ENCODE measurements at regions not wholly inside any gene's neighbourhood (a gene's known extent, or its start where the extent isn't known, plus 50 kb on each side); places are given as distances from the start of the nearest gene placed in this dataset.

- no peak for DNase-seq
- H3K36me3 Mint-ChIP-seq (ENCODE audit: unreplicated experiment) = peaks cover 4% of the 10 kb centered on the region
- no peaks in the 10 kb centered on the region for H3K27me3 Mint-ChIP-seq (ENCODE audit: unreplicated experiment)
- no peak for TF ChIP-seq CTCF (IDR thresholded peaks at IDR 0.05; ENCODE audit: partially characterized antibody, unreplicated experiment)
- H3K4me1 Mint-ChIP-seq (ENCODE audit: low read depth, unreplicated experiment) = no peaks in the 10 kb centered on the region
- H3K9me3 Mint-ChIP-seq (ENCODE audit: unreplicated experiment) = no peaks in the 10 kb centered on the region
- no peak overlapping the region for H3K4me3 Mint-ChIP-seq (ENCODE audit: unreplicated experiment)
- H3K27ac Mint-ChIP-seq (ENCODE audit: unreplicated experiment) = no peak overlapping the region
Measured at GRCh38 chr2:235302263-235302662, 191.6 kb upstream of the AGAP1 start.

GRCh38 chr2:235303499-235304291 lies 190.1 kb upstream of the AGAP1 start:
- no peak overlapping the region for H3K4me3 Mint-ChIP-seq (ENCODE audit: unreplicated experiment)
- no peak for DNase-seq

GRCh38 chr2:235305678-235306077 lies 188.2 kb upstream of the AGAP1 start:
- no peak overlapping the region for H3K27ac Mint-ChIP-seq (ENCODE audit: unreplicated experiment)
- H3K4me3 Mint-ChIP-seq (ENCODE audit: unreplicated experiment) = no peak overlapping the region
- peaks cover 4% of the 10 kb centered on the region for H3K36me3 Mint-ChIP-seq (ENCODE audit: unreplicated experiment)
- no peak for DNase-seq
- H3K4me1 Mint-ChIP-seq (ENCODE audit: low read depth, unreplicated experiment) = peaks cover 4% of the 10 kb centered on the region
- TF ChIP-seq CTCF (IDR thresholded peaks at IDR 0.05; ENCODE audit: partially characterized antibody, unreplicated experiment) = no peak
- H3K9me3 Mint-ChIP-seq (ENCODE audit: unreplicated experiment) = no peaks in the 10 kb centered on the region
- peaks cover 2% of the 10 kb centered on the region for H3K27me3 Mint-ChIP-seq (ENCODE audit: unreplicated experiment)

More at GRCh38 chr2:235303499-235304291, 190.1 kb upstream of the AGAP1 start:
- Mint-ChIP-seq H3K27ac (ENCODE audit: unreplicated experiment) (no peak overlapping the region), H3K4me1 (ENCODE audit: low read depth, unreplicated experiment) (peaks cover 4% of the 10 kb centered on the region), H3K36me3 (ENCODE audit: unreplicated experiment) (peaks cover 4% of the 10 kb centered on the region), H3K9me3 (ENCODE audit: unreplicated experiment) (no peaks in the 10 kb centered on the region), H3K27me3 (ENCODE audit: unreplicated experiment) (peaks cover 2% of the 10 kb centered on the region)
- TF ChIP-seq CTCF (IDR thresholded peaks at IDR 0.05; ENCODE audit: partially characterized antibody, unreplicated experiment) = no peak

- no peak overlapping the region for H3K27ac Mint-ChIP-seq (ENCODE audit: unreplicated experiment)
- TF ChIP-seq CTCF (IDR thresholded peaks at IDR 0.05; ENCODE audit: partially characterized antibody, unreplicated experiment) = no peak
- peaks cover 4% of the 10 kb centered on the region for H3K27me3 Mint-ChIP-seq (ENCODE audit: unreplicated experiment)
- DNase-seq = no peak
- peaks cover 4% of the 10 kb centered on the region for H3K4me1 Mint-ChIP-seq (ENCODE audit: low read depth, unreplicated experiment)
- H3K36me3 Mint-ChIP-seq (ENCODE audit: unreplicated experiment) = no peaks in the 10 kb centered on the region
- H3K9me3 Mint-ChIP-seq (ENCODE audit: unreplicated experiment) = no peaks in the 10 kb centered on the region
- no peak overlapping the region for H3K4me3 Mint-ChIP-seq (ENCODE audit: unreplicated experiment)
Measured at GRCh38 chr2:235311044-235311443, 182.8 kb upstream of the AGAP1 start.

GRCh38 chr2:235312571-235312970 lies 181.3 kb upstream of the AGAP1 start:
- Mint-ChIP-seq H3K27ac (ENCODE audit: unreplicated experiment) (no peak overlapping the region), H3K27me3 (ENCODE audit: unreplicated experiment) (peaks cover 2% of the 10 kb centered on the region), H3K9me3 (ENCODE audit: unreplicated experiment) (no peaks in the 10 kb centered on the region), H3K4me3 (ENCODE audit: unreplicated experiment) (no peak overlapping the region), H3K36me3 (ENCODE audit: unreplicated experiment) (no peaks in the 10 kb centered on the region), H3K4me1 (ENCODE audit: low read depth, unreplicated experiment) (peaks cover 4% of the 10 kb centered on the region)
- TF ChIP-seq CTCF (IDR thresholded peaks at IDR 0.05; ENCODE audit: partially characterized antibody, unreplicated experiment) = no peak
- DNase-seq = no peak
